ENCODE measurements at regions not wholly inside any gene's neighbourhood (a gene's known extent, or its start where the extent isn't known, plus 50 kb on each side); places are given as distances from the start of the nearest gene placed in this dataset.

DNA sequence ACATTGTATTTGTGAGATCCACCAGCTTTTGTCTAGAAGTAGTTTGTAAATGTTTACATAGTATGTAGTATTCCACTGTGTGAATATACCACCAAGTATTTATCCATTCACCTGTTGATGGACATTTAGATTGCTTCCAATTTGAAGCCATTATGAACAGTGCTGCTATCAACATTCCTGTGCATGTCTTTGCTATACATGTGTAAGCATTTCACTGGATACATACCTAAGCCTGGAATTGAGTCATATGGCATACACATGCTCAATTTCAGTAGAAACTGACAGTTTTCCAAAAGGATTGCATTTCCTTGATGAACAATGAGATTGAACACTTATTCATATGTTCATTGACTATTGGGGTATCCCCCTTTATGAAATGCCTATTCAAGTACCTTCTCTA is 540.6 kb upstream of the SOX9 start:
- TF ChIP-seq CTCF (conservative IDR thresholded peaks at IDR 0.05; ENCODE audit: low read depth in 2 of 2) (no peak), EZH2 (IDR thresholded peaks at IDR 0.05; ENCODE audit: low read depth, unreplicated experiment) (no peak), EZH2phosphoT487 (IDR thresholded peaks at IDR 0.05; ENCODE audit: unreplicated experiment) (no peak), POLR2AphosphoS5 (IDR thresholded peaks at IDR 0.05; ENCODE audit: low read depth) (no peak), CREB1 (CRISPR knock-in tag; IDR thresholded peaks at IDR 0.05; ENCODE audit: low read depth) (no peak)

Measured in GM23338 (cell line).